ENCODE measurements at regions not wholly inside any gene's neighbourhood (a gene's known extent, or its start where the extent isn't known, plus 50 kb on each side); places are given as distances from the start of the nearest gene placed in this dataset.

GRCh38 chr1:173318788-173319187 is 111.7 kb upstream of the TNFSF4 start:
- TF ChIP-seq NFIC (IDR thresholded peaks at IDR 0.05) (no peak), EGR1 (IDR thresholded peaks at IDR 0.05) (no peak), RAD21 (IDR thresholded peaks at IDR 0.05; ENCODE audit: low read depth) (no peak), CREB1 (IDR thresholded peaks at IDR 0.05; ENCODE audit: low read depth) (no peak), TAF1 (IDR thresholded peaks at IDR 0.05; ENCODE audit: low read depth) (no peak), TCF12 (IDR thresholded peaks at IDR 0.05; ENCODE audit: low read depth) (no peak), REST (IDR thresholded peaks at IDR 0.05; ENCODE audit: low read depth) (no peak), YY1 (IDR thresholded peaks at IDR 0.05; ENCODE audit: low read depth) (no peak)

GRCh38 chr1:173328961-173329360 is 121.8 kb upstream of the TNFSF4 start:
- no peak for TF ChIP-seq MAX (IDR thresholded peaks at IDR 0.05)
- TF ChIP-seq CREB1 (IDR thresholded peaks at IDR 0.05; ENCODE audit: low read depth): no peak
- TF ChIP-seq REST (IDR thresholded peaks at IDR 0.05; ENCODE audit: low read depth): no peak
- no peak for TF ChIP-seq ZBTB7A (IDR thresholded peaks at IDR 0.05; ENCODE audit: low read depth)
- no peak for TF ChIP-seq USF1 (IDR thresholded peaks at IDR 0.05)

- TF ChIP-seq TAF1 (IDR thresholded peaks at IDR 0.05; ENCODE audit: low read depth) (no peak), MAX (IDR thresholded peaks at IDR 0.05) (no peak), YY1 (IDR thresholded peaks at IDR 0.05; ENCODE audit: low read depth) (no peak), ZBTB7A (IDR thresholded peaks at IDR 0.05; ENCODE audit: low read depth) (no peak), CEBPB (IDR thresholded peaks at IDR 0.05) (no peak), TCF12 (IDR thresholded peaks at IDR 0.05; ENCODE audit: low read depth) (no peak), FOXM1 (IDR thresholded peaks at IDR 0.05; ENCODE audit: borderline replicate concordance, low read depth) (no peak), USF1 (IDR thresholded peaks at IDR 0.05) (no peak)
These were observed 122.6 kb upstream of the TNFSF4 start for GRCh38 chr1:173329726-173330125.

- TF ChIP-seq NFIC (IDR thresholded peaks at IDR 0.05): no peak
- TF ChIP-seq USF1 (IDR thresholded peaks at IDR 0.05): no peak
- TF ChIP-seq FOXM1 (IDR thresholded peaks at IDR 0.05; ENCODE audit: borderline replicate concordance, low read depth): no peak
- TF ChIP-seq YY1 (IDR thresholded peaks at IDR 0.05; ENCODE audit: low read depth): no peak
- TF ChIP-seq RAD21 (IDR thresholded peaks at IDR 0.05; ENCODE audit: low read depth): no peak
- no peak for TF ChIP-seq TEAD4 (IDR thresholded peaks at IDR 0.05)
- TF ChIP-seq CREB1 (IDR thresholded peaks at IDR 0.05; ENCODE audit: low read depth): no peak
- no peak for TF ChIP-seq REST (IDR thresholded peaks at IDR 0.05; ENCODE audit: low read depth)
- TF ChIP-seq ZBTB7A (IDR thresholded peaks at IDR 0.05; ENCODE audit: low read depth): no peak
- no peak for TF ChIP-seq TCF12 (IDR thresholded peaks at IDR 0.05; ENCODE audit: low read depth)
- TF ChIP-seq EGR1 (IDR thresholded peaks at IDR 0.05): no peak
- TF ChIP-seq EP300 (IDR thresholded peaks at IDR 0.05; ENCODE audit: borderline replicate concordance): no peak
- TF ChIP-seq MAX (IDR thresholded peaks at IDR 0.05): no peak
- no peak for TF ChIP-seq CEBPB (IDR thresholded peaks at IDR 0.05)
- no peak for TF ChIP-seq TAF1 (IDR thresholded peaks at IDR 0.05; ENCODE audit: low read depth)
These were observed 123.2 kb upstream of the TNFSF4 start for GRCh38 chr1:173330149-173330951.

Measured in Ishikawa (cell line).